GM12878 (cell line): ENCODE measurements at regions not wholly inside any gene's neighbourhood (a gene's known extent, or its start where the extent isn't known, plus 50 kb on each side); places are given as distances from the start of the nearest gene placed in this dataset.
"Not testable (repeated sequence)": the region's sequence is repeated elsewhere in the genome, so short reads cannot be mapped to it uniquely, and the experiment has no call there.

Experiments used
- ATAC-seq: fragments of 200-7000 bp; cut with Tn5 transposase; 3 replicates; pipeline ENCODE4 v1.9.1; 2020; ENCODE audit warnings: mild to moderate bottlenecking, moderate library complexity
- BruUV-seq: library from RNA; stranded (reverse); fragments of 400-500 nt; replicated peaks from 2 replicates; lab custom pipeline; 2021; lab: Mats Ljungman, UMichigan
- CTCF ChIA-PET: fragments of 300-600 bp; sonication (Branson Sonifier 250); formaldehyde crosslinking; extraction: SDS; loops from one replicate; lab custom pipeline; 2021; ENCODE audit warnings: inconsistent platforms; lab: Yijun Ruan, JAX
- POLR2A ChIA-PET: fragments of 350-600 bp; formaldehyde crosslinking; extraction: SDS; loops from one replicate; lab custom pipeline; 2021; ENCODE audit warnings: inconsistent platforms; lab: Charles Lee
- RAD21 ChIA-PET: fragments of 300-600 bp; sonication (Branson Sonifier 250); formaldehyde crosslinking; loops from one replicate; lab custom pipeline; 2023; ENCODE audit warnings: antibody characterized with exemption; ENCODE audit not compliant: unreplicated experiment; lab: Charles Lee
- SMC1A ChIA-PET: fragments of 300-600 bp; sonication (Branson Sonifier 250); formaldehyde crosslinking; loops from one replicate; lab custom pipeline; 2023; ENCODE audit not compliant: unreplicated experiment, uncharacterized antibody; lab: Charles Lee
- DNase-seq: peaks from one replicate; pipeline ENCODE4 v3.0.0-alpha.2; 2011; ENCODE audit warnings: low read depth, low spot score
- FAIRE-seq: peaks from 3 replicates; lab custom pipeline; 2011; peaks lifted over from hg19 to GRCh38; lab: Jason Lieb, UNC
- H2AFZ ChIP-seq: 2 replicates; pipeline ENCODE4 v1.6.0; 2011; ENCODE audit warnings: low read depth, low read length, control low read depth; ENCODE audit not compliant: control insufficient read depth
- H3K27ac ChIP-seq: 2 replicates; pipeline ENCODE4 v1.5.1; 2011; ENCODE audit warnings: control low read depth; ENCODE audit not compliant: control insufficient read depth, insufficient read depth
- H3K27me3 ChIP-seq, 2 experiments: replicated peaks in 1 of 2; 2 replicates each; pipeline versions ENCODE4 v1.6.0 to v1.6.1; 2011; ENCODE audit warnings: low read length in 1 of 2; ENCODE audit not compliant: control insufficient read depth in 2 of 2, insufficient read depth in 2 of 2
- H3K36me3 ChIP-seq, 2 experiments: 2 replicates each; pipeline ENCODE4 v1.5.1; 2011; ENCODE audit warnings: low read length in 1 of 2; ENCODE audit not compliant: control insufficient read depth in 2 of 2, insufficient read depth in 2 of 2
- H3K4me1 ChIP-seq: 2 replicates; pipeline ENCODE4 v1.6.1; 2011; ENCODE audit warnings: mild to moderate bottlenecking, low read length, moderate library complexity, mixed read lengths; ENCODE audit not compliant: control insufficient read depth, insufficient read depth
- H3K4me2 ChIP-seq: 2 replicates; pipeline ENCODE4 v1.6.0; 2011; ENCODE audit warnings: control low read depth; ENCODE audit not compliant: control insufficient read depth, insufficient read depth
- H3K4me3 ChIP-seq: fragments of 200-600 bp; sonication (generic); 2 replicates; pipeline ENCODE4 v1.5.1; 2016
- H3K79me2 ChIP-seq: 2 replicates; pipeline ENCODE4 v1.6.0; 2011; ENCODE audit warnings: low read length; ENCODE audit not compliant: control insufficient read depth, insufficient read depth
- H3K9ac ChIP-seq: 2 replicates; pipeline ENCODE4 v1.8.0; 2011; ENCODE audit warnings: low read length, control low read depth, mixed read lengths; ENCODE audit not compliant: control insufficient read depth, insufficient read depth
- H3K9me3 ChIP-seq: replicated peaks from 3 replicates; pipeline ENCODE4 v1.5.1; 2011; ENCODE audit warnings: mild to moderate bottlenecking, low read length; ENCODE audit not compliant: control insufficient read depth, insufficient read depth
- H4K20me1 ChIP-seq: 2 replicates; pipeline ENCODE4 v1.6.0; 2011; ENCODE audit not compliant: control insufficient read depth, insufficient read depth
- ZNF24 ChIP-seq: fragments of 450-650 bp; IDR thresholded peaks from 2 replicates; pipeline ENCODE4 v1.6.1; 2017; ENCODE audit warnings: antibody characterized with exemption, mild to moderate bottlenecking
- WGBS: methylation state at CpG from one replicate; pipeline ENCODE4 v1.1.6; 2016; ENCODE audit warnings: low lambda C conversion rate; ENCODE audit not compliant: insufficient replicate concordance, insufficient coverage; ENCODE audit errors: missing lambda C conversion rate; 5-methylcytosine and 5-hydroxymethylcytosine counted together
- in situ Hi-C: fragments of 300-500 bp; cut with MboI; formaldehyde crosslinking; loops from 9 replicates; pipeline ENCODE4 v1.14.3; 2018; ENCODE audit warnings: mixed read lengths
- intact Hi-C: fragments of 100-400 bp; cut with micrococcal nuclease; formaldehyde crosslinking; loops from one replicate; pipeline ENCODE4 v1.14.2; 2022; ENCODE audit not compliant: unreplicated experiment

DNA sequence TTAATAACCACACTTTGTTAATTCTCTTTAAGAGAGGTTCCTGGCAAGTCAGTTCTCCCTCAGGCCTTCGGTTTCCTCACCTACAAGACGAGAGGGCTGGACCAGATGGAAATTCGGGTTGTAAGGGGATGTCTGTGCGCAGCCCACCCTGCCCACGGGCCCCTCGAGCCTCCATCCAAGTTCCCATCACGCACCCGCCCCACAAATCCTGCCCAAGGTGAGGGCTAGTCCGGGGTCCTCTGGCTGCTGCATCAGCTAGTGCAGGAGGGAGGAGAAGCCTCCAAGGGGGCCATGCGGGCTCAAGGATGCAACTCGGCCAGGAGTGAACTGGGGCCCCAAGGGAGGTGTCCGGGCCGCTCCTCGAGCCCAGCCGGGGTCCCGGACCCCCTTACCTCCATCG lies 169.6 kb upstream of the TP53TG3 start:
- H3K79me2 ChIP-seq, RAD21 ChIA-PET, in situ Hi-C loops, intact Hi-C loops, CTCF ChIA-PET, FAIRE-seq, H3K27me3 ChIP-seq, H3K27ac ChIP-seq, H3K4me2 ChIP-seq, SMC1A ChIA-PET, ATAC-seq, H2AFZ ChIP-seq, BruUV-seq, H3K9ac ChIP-seq, H4K20me1 ChIP-seq, POLR2A ChIA-PET, H3K9me3 ChIP-seq, H3K4me1 ChIP-seq, DNase-seq, H3K36me3 ChIP-seq, H3K4me3 ChIP-seq: not testable (repeated sequence)
- WGBS, result no CpG with 5 or more reads among the region's 17 CpGs

DNA sequence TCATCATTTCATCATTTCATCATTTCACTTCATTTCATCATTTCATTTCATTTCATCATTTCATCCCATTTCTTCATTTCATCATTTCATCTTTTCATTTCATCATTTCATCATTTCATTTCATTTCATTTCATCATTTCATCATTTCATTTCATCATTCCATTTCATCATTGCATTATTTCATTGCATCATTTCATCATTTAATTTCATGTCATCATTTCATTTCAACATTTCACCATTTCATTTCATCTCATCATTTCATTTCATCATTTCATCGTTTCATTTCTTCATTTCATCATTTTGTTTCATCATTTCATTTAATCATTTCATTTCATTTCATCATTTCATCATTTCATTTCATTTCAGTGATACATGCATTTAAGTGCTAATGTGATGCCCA lies 166.9 kb upstream of the TP53TG3 start:
- H3K36me3 ChIP-seq, H3K9me3 ChIP-seq, H3K4me1 ChIP-seq, intact Hi-C loops, FAIRE-seq, H3K27ac ChIP-seq, H4K20me1 ChIP-seq, H3K4me3 ChIP-seq, ATAC-seq, H3K9ac ChIP-seq, POLR2A ChIA-PET, in situ Hi-C loops, H3K4me2 ChIP-seq, SMC1A ChIA-PET, H3K79me2 ChIP-seq, CTCF ChIA-PET, BruUV-seq, DNase-seq, H2AFZ ChIP-seq, H3K27me3 ChIP-seq, RAD21 ChIA-PET: not testable (repeated sequence)
- WGBS, result 5% methylated on average over 1 of the region's 1 CpG

GRCh38 chr16:32807280-32807679 lies 131.3 kb upstream of the TP53TG3 start:
- CTCF ChIA-PET, FAIRE-seq, H3K27me3 ChIP-seq, intact Hi-C loops, in situ Hi-C loops, H2AFZ ChIP-seq, H3K79me2 ChIP-seq, H3K9ac ChIP-seq, H3K36me3 ChIP-seq, BruUV-seq, ATAC-seq, POLR2A ChIA-PET, H3K9me3 ChIP-seq, H3K4me2 ChIP-seq, DNase-seq, H4K20me1 ChIP-seq, H3K4me1 ChIP-seq, RAD21 ChIA-PET, H3K27ac ChIP-seq, H3K4me3 ChIP-seq, SMC1A ChIA-PET: not testable (repeated sequence)
- peak; percentile 39; the same call in 1 of the 2 replicates for TF ChIP-seq ZNF24
- 18% methylated on average over 3 of the region's 3 CpGs for WGBS

DNA sequence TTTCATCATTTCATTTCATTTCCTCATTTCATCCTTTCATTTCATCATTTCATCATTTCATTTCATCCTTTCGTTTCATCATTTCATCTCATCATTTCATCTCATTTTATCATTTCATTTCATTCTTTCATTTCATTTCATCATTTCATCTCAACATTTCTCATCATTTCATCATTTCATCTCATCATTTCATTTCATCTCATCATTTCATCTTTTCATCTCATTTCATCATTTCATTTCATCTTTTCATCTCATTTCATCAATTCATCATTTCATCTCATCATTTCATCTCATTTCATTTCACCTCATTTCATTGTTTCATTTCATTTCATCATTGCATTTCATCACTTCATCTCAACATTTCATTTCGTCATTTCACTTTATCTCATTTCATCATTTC lies 129.7 kb upstream of the TP53TG3 start:
- intact Hi-C loops, H3K4me2 ChIP-seq, H4K20me1 ChIP-seq, in situ Hi-C loops, BruUV-seq, H3K9ac ChIP-seq, H3K79me2 ChIP-seq, CTCF ChIA-PET, H3K4me3 ChIP-seq, H3K9me3 ChIP-seq, ATAC-seq, FAIRE-seq, DNase-seq, H2AFZ ChIP-seq, RAD21 ChIA-PET, H3K4me1 ChIP-seq, SMC1A ChIA-PET, POLR2A ChIA-PET, H3K27ac ChIP-seq, H3K27me3 ChIP-seq, H3K36me3 ChIP-seq: not testable (repeated sequence)
- no CpG with 5 or more reads among the region's 2 CpGs for WGBS
